ENCODE measurements at regions not wholly inside any gene's neighbourhood (a gene's known extent, or its start where the extent isn't known, plus 50 kb on each side); places are given as distances from the start of the nearest gene placed in this dataset.
"Not testable (repeated sequence)": the region's sequence is repeated elsewhere in the genome, so short reads cannot be mapped to it uniquely, and the experiment has no call there.

DNA sequence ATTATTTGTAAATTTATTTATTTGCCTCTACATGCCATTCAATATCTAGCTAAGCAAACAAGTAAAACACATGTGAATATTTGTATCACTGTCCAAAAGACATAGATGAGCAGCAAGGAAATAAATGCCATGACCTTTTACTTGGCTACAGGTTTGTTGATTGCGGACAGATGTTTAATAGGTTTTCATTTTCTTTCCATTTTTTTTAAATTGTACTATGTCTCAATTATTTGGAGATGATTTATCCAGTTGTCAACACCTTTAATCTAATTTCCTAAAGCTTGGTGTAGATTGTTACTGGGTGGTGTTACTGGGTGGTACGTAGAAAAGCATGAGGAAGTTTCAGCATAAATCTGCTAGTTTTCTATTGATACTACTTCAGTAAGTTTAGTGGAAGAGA, 560.6 kb upstream of the SPRY2 start:
- TF ChIP-seq JUND (IDR thresholded peaks at IDR 0.05; ENCODE audit: low read depth), result no peak
- no peak for DNase-seq (ENCODE audit: low read depth in 1 of 2, low spot score in 1 of 2)
- in situ Hi-C loops (cut with HindIII; ENCODE audit: low pct_unique_long_range_greater_than_20kb, low sequenced_read_pairs), result no loop called here

DNA sequence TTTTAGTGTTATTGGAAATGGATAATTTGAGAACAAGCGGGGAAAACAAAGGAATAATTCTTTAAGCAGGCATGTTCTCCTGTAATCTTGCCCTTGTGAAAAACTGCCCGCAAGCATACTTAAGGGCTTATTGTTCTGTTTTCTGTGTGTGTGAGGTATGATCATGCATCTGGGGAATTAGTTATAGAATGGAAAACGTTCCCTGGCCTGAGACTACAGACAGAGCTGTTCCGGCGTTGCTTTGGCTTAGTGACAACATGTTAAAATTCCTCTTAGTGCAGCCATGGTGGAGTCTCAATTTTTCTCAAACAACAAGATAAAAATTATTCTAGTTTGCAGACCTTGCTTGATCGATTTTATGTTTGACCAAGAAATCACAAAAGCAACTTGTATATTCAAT, 560.2 kb upstream of the SPRY2 start:
- no peak for DNase-seq (ENCODE audit: low read depth in 1 of 2, low spot score in 1 of 2)
- TF ChIP-seq JUND (IDR thresholded peaks at IDR 0.05; ENCODE audit: low read depth), result no peak
- in situ Hi-C loops (cut with HindIII; ENCODE audit: low pct_unique_long_range_greater_than_20kb, low sequenced_read_pairs), result no loop called here

DNA sequence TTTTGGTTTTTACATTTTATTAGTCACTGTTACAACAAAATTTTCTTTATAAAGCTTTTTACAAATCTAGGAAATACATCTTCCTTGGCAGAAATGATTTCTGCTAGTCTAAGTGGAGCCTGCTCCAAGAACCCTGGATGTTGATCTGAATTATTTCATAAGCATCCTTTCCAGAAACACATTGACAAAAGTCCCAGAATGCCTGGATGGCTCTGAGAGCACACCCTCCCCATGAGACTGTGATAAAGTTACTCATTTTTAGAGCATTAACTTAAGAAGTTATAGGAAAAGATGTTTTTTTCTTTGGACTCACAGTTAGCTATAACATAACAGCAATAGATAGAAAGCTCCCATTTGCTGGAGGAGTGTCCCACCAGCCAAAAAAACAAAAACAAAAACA, 559.6 kb upstream of the SPRY2 start:
- no peak for TF ChIP-seq JUND (IDR thresholded peaks at IDR 0.05; ENCODE audit: low read depth)
- in situ Hi-C loops (cut with HindIII; ENCODE audit: low pct_unique_long_range_greater_than_20kb, low sequenced_read_pairs), result no loop called here
- DNase-seq (ENCODE audit: low read depth in 1 of 2, low spot score in 1 of 2), result no peak

DNA sequence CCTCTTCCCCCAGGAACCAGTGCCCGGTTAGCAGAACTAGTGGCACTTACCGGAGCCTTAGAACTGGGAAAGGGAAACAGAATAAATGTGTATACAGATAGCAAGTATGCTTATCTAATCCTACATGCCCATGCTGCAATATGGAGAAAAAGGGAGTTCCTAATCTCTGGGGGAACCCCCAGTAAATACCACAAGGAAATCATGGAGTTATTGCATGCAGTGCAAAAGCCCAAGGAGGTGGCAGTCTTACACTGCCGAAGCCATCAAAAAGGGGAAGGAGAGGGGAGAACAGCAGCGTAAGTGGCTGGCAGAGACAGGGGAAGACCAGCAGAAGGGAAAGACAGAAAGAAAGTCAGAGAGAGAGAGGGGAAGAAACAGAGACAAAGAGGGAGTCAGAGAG, 556.7 kb upstream of the SPRY2 start:
- in situ Hi-C loops (cut with HindIII; ENCODE audit: low pct_unique_long_range_greater_than_20kb, low sequenced_read_pairs), result not testable (repeated sequence)

DNA sequence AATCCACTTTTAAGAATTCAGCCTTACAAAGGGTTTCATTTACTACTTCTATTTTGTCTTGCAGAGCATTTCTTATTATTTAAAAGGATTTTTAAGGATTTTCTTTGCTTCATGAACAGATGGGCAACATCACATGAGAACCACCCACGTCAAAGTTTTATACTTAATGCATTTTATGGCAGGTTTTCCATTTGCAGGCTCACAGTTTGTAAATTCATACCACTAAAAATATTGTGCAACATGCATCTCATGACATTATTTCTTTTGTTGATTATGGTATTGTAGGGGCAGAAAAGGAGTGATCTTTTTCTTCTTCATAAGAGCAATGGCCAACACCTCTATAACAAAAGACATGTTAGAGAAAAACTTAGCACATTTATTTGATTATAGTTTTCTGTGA, 554.0 kb upstream of the SPRY2 start:
- no peak for DNase-seq (ENCODE audit: low read depth in 1 of 2, low spot score in 1 of 2)
- no peak for TF ChIP-seq JUND (IDR thresholded peaks at IDR 0.05; ENCODE audit: low read depth)
- in situ Hi-C loops (cut with HindIII; ENCODE audit: low pct_unique_long_range_greater_than_20kb, low sequenced_read_pairs), result no loop called here

More for the DNA sequence above, 556.7 kb upstream of the SPRY2 start:
- not testable (repeated sequence) for DNase-seq (ENCODE audit: low read depth in 1 of 2, low spot score in 1 of 2)

DNA sequence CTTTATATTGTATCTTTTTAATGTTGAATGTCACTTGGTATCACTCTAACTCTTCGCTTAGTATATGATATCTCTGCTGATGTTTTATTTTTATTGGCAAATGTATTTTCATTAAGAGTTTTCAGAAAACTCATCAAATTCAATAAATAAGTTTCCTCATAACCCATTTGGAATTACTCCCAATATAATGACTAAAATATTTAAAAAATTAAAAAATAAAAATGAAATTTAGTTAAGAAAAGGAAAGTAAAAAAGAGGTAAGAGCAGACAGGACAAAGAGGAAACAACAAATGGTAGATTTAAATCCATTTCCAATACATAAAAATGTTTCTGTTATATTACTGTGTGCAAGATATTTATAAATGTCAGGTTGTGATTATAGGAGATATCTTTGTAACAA, 548.9 kb upstream of the SPRY2 start:
- TF ChIP-seq JUND (IDR thresholded peaks at IDR 0.05; ENCODE audit: low read depth), result no peak
- DNase-seq (ENCODE audit: low read depth in 1 of 2, low spot score in 1 of 2), result no peak
- in situ Hi-C loops (cut with HindIII; ENCODE audit: low pct_unique_long_range_greater_than_20kb, low sequenced_read_pairs), result no loop called here

DNA sequence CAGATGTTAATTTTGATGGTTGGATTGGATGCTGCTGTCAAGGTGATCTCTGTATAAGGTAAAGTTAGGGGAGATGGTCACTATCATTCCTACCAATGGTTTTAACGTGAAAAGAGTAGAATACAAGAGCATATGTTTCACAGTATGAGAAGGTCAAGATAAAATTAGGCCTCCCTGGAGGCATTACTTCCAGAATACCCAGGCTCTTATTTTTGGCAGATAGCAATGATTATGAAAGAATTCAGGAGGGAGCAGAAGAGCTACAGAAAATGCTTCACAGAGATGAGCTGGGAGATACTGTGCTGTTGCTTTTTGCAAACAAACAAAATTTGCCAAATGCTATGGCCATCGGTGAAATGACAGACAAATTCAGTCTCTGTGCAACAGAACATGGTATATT, 547.5 kb upstream of the SPRY2 start:
- in situ Hi-C loops (cut with HindIII; ENCODE audit: low pct_unique_long_range_greater_than_20kb, low sequenced_read_pairs), result no loop called here
- DNase-seq (ENCODE audit: low read depth in 1 of 2, low spot score in 1 of 2), result no peak

DNA sequence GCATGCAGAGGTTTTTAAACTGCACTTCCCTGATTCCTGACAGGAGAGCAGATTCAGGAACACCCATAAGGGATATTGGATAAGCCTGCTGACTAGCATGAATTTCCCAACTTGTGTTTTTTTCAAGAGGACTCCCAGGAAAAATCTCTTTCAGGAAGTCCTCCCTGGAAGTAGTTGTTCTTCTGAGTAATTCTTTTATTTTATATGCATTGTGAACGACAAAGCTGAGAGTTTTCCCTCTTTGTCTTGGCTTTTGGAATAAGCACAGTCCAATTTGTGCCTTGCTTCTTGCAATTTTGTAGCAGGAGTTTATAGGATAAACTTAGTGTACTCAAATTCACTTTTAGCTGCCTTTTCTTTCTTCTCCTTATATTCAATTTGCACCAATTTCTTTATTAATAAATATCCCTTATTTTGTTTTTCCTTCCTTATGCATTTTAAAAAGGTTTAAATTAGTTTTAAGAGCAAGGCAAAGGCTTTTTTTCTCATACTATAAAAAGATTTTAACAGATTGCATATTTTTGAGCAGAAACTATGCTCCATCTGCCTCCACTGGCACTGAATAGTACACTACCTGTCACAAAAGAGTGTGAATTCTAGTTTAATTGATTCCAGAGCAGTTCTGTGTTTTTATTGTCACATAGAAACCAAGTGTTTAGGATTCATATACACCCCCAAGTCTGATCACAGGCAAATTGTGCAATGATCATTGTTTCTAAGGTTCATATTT, 543.3 kb upstream of the SPRY2 start:
- no peak for DNase-seq (ENCODE audit: low read depth in 1 of 2, low spot score in 1 of 2)
- TF ChIP-seq JUND (IDR thresholded peaks at IDR 0.05; ENCODE audit: low read depth), result no peak
- in situ Hi-C loops (cut with HindIII; ENCODE audit: low pct_unique_long_range_greater_than_20kb, low sequenced_read_pairs), result no loop called here

More for the DNA sequence above, 547.5 kb upstream of the SPRY2 start:
- no peak for TF ChIP-seq JUND (IDR thresholded peaks at IDR 0.05; ENCODE audit: low read depth)

DNA sequence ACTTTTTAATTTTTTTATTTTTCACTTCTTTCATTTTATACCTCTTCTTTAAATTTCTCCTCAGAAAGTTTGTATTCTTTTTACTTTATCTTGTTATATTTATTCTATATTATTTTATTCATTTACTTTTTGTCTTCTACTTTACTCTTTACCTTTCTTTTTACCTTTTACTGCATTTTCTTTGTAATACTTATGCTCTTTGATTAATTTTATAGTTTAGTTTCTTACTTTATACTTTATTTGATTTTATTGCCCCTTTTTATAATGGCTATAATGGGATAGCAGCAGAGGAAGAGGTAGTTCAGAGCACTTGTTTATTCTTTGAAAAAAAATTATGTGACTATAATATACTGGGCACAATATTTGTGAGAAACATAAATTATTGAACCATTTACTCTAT, 542.6 kb upstream of the SPRY2 start:
- in situ Hi-C loops (cut with HindIII; ENCODE audit: low pct_unique_long_range_greater_than_20kb, low sequenced_read_pairs), result no loop called here

DNA sequence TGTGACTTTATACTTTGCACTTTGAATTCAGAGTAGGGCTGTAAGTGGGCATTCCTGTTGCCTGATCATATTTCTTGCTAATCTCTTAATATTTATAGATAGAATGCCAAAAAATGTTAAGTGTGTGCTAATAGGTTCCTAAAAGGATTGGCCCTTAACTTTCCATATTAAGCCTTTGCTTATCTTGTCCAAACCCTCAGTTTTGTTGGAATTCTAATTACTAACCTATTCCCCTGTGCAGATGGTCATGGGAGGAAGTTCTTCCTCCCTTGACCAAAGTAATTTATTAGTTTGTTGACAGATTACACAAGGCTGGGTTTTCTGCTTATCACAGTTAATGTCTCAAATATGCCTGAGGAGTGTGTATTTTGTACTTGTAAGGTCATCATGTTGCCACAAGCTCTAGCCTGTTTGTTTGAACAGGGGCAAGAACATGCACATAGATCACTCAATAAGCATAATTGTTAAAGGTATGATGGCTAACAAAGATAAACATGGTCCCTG, 541.1 kb upstream of the SPRY2 start:
- TF ChIP-seq JUND (IDR thresholded peaks at IDR 0.05; ENCODE audit: low read depth), result no peak
- in situ Hi-C loops (cut with HindIII; ENCODE audit: low pct_unique_long_range_greater_than_20kb, low sequenced_read_pairs), result no loop called here
- DNase-seq (ENCODE audit: low read depth in 1 of 2, low spot score in 1 of 2), result peak in 1 of 2 experiments; percentile 55

More for the DNA sequence above, 542.6 kb upstream of the SPRY2 start:
- no peak for DNase-seq (ENCODE audit: low read depth in 1 of 2, low spot score in 1 of 2)
- TF ChIP-seq JUND (IDR thresholded peaks at IDR 0.05; ENCODE audit: low read depth), result no peak

DNA sequence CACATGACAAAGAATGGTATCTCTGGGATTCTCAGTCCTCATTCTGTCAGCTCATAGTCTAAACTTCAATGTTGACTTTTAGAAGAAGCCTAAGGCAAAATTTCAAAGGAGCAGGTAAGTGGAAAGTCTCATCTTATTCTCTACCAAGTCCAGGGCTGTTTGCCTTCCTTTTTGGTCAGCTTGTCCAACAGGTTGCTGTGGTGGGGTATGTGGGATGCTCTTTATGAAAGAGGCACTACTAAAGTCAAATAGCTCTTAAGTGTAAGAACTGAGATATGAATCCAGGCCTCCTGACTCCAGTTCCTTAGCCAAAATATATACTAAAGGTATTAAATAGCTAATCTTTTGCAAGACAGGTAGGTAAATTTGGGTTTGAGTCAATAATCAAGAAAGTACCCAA, 540.6 kb upstream of the SPRY2 start:
- TF ChIP-seq JUND (IDR thresholded peaks at IDR 0.05; ENCODE audit: low read depth), result no peak
- peak in 1 of 2 experiments; percentile 51 for DNase-seq (ENCODE audit: low read depth in 1 of 2, low spot score in 1 of 2)
- in situ Hi-C loops (cut with HindIII; ENCODE audit: low pct_unique_long_range_greater_than_20kb, low sequenced_read_pairs), result no loop called here

DNA sequence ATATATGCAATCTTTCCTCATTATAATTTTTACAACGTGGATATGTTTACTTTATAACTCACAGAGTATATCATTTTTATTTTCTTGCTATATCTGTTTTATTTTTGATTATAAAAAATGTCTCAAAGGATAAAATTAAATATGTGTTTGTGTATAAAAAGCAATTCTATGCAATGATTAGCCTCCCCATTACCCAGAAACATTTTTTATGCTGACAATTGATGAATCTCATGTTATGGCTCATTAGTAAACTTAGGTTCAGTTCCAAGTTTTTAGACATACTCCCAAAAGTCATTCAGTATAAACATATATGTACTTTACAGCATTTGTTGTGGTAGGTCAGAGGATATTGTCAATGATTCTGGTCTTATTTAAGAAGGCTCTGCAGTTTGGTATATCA, 540.1 kb upstream of the SPRY2 start:
- no peak for DNase-seq (ENCODE audit: low read depth in 1 of 2, low spot score in 1 of 2)
- in situ Hi-C loops (cut with HindIII; ENCODE audit: low pct_unique_long_range_greater_than_20kb, low sequenced_read_pairs), result no loop called here
- TF ChIP-seq JUND (IDR thresholded peaks at IDR 0.05; ENCODE audit: low read depth), result no peak

DNA sequence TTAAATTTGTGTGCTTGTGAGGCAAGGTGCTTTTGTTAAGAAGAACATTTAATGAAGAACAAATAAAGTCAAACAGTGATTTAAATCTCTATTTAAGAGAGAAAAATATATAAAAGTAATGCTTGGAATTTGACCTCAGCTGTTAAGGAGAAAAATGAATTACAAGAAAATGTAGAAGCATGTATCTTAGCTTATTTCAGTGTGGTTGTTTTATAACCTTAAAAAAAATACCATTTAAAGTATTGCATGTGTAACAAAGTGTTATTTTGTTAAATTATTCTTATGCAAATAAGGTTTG, 537.0 kb upstream of the SPRY2 start:
- DNase-seq (ENCODE audit: low read depth in 1 of 2, low spot score in 1 of 2), result no peak
- no peak for TF ChIP-seq JUND (IDR thresholded peaks at IDR 0.05; ENCODE audit: low read depth)
- in situ Hi-C loops (cut with HindIII; ENCODE audit: low pct_unique_long_range_greater_than_20kb, low sequenced_read_pairs), result no loop called here

Data from T47D (cell line).